ENCODE measurements at regions not wholly inside any gene's neighbourhood (a gene's known extent, or its start where the extent isn't known, plus 50 kb on each side); places are given as distances from the start of the nearest gene placed in this dataset.

DNA sequence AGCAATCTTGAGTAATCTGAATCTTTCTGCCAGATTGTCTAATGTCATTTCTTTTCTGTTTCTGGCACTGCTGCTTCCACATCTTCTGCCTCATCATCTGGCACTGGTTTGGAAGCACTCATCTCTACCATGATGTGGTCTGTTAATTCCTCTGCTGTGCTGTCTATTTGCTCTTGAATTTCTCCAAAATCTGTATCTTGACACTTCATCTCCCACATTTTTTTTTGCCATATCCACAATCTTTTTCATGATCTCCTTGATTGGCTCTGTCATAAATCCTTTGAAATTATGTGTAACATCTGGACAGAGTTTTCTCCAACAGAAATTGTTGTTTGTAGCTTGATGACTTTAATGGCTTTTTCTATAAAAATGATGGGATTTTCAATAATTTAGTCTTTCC lies 417.8 kb upstream of the MANEA start:
- no peak for DNase-seq (ENCODE audit: low read depth)
- TF ChIP-seq, protein P1, sequence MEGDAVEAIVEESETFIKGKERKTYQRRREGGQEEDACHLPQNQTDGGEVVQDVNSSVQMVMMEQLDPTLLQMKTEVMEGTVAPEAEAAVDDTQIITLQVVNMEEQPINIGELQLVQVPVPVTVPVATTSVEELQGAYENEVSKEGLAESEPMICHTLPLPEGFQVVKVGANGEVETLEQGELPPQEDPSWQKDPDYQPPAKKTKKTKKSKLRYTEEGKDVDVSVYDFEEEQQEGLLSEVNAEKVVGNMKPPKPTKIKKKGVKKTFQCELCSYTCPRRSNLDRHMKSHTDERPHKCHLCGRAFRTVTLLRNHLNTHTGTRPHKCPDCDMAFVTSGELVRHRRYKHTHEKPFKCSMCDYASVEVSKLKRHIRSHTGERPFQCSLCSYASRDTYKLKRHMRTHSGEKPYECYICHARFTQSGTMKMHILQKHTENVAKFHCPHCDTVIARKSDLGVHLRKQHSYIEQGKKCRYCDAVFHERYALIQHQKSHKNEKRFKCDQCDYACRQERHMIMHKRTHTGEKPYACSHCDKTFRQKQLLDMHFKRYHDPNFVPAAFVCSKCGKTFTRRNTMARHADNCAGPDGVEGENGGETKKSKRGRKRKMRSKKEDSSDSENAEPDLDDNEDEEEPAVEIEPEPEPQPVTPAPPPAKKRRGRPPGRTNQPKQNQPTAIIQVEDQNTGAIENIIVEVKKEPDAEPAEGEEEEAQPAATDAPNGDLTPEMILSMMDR (IDR thresholded peaks at IDR 0.05; ENCODE audit: insufficient read depth, low read length), result no peak
- no peak overlapping the region for H3K4me3 ChIP-seq (ENCODE audit: low read depth, low read length)

DNA sequence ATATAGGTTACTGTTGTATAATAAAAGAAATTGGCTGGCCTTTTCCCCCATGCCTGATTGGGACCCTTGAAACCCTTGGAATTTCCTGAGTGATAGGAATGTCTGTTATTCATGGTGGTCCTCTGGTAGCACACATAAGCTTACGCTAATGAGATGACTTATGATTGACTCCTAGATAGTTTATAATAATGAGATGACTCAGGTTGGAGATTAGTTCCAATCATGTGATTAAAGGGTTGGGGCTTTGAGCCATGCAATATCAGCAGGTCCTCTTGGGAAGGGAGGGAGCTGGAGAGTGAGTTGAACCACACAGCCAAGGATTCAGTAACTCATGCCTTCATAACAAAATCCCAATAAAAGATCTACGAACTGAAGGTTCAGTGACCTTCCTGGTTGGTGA lies 407.6 kb upstream of the MANEA start:
- no peak for DNase-seq (ENCODE audit: low read depth)
- H3K4me3 ChIP-seq (ENCODE audit: low read depth, low read length), result no peak overlapping the region
- TF ChIP-seq, protein P1 (IDR thresholded peaks at IDR 0.05; ENCODE audit: insufficient read depth, low read length), result no peak

DNA sequence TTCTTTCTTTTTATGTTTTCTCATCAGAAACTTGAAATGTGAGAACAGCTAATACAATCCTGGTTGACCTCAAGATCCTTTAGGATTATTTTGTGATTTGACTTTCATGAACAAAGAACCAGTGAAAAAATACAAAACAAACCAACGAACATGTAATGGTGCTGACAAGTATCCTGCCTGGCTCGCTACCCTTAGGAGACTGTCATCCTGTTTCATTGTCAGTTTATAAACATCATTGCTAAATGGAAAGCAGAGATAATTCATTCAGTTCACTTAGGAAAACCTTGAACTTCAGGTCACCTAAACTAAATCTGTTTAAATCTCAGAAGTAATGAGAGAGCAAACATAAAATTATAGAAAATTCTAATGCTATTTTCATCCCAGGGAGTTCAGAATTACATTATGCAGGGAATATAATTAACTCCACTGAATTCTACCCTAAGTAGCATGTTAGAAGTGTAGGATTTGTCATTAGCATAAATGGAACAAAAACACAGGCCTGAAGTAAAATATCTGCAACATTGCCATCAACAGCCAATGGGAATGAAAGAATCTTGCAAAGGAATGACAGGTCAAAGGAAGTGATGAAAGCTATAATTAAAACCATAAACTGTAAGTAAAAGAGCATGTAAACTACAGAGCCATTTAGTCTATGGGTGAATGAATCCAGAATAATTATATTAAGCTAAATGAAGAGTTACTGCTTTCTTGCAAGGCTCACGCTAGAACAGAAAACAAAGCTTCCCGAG lies 401.2 kb upstream of the MANEA start:
- no peak for DNase-seq (ENCODE audit: low read depth)
- TF ChIP-seq, protein P1 (IDR thresholded peaks at IDR 0.05; ENCODE audit: insufficient read depth, low read length), result no peak
- no peak overlapping the region for H3K4me3 ChIP-seq (ENCODE audit: low read depth, low read length)

DNA sequence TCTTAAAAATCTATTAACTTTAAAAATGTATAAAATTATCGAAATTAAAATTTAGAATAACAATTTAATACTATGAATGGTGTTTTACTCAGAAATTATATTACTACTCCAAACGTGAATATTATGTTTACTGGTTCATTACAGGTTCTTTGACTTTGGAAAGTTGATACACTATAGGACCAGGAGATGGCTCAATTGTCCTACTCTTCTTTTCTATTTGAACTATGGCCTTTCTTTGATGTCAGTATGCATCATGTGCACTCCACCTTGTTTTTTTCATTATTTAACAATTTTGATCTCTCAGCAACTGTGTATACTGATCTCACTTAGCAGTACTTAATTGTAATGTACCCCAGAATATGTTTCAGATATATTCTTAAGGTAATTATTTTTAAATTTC lies 391.5 kb upstream of the MANEA start:
- TF ChIP-seq, protein P1 (IDR thresholded peaks at IDR 0.05; ENCODE audit: insufficient read depth, low read length), result no peak
- H3K4me3 ChIP-seq (ENCODE audit: low read depth, low read length), result no peak overlapping the region
- DNase-seq (ENCODE audit: low read depth), result no peak

DNA sequence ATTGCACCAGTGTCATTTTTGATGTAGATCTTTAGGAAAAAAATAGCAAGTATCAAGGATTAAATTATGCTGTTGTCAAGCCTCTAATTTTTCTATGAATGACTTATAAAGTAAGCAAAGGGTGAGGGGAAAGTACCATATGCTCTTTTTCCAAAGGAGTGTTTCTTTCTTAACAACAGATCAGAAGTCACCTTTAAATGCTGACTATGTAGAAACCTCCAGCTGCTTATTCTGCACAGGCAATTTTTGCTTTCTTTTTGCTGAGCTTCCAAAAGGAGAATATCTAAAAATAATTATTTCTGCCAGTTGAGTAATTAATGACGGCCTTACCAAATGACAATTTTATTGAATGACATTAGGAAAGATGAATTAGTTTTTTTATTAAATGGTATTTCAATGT lies 390.6 kb upstream of the MANEA start:
- H3K4me3 ChIP-seq (ENCODE audit: low read depth, low read length), result no peak overlapping the region
- no peak for DNase-seq (ENCODE audit: low read depth)
- TF ChIP-seq, protein P1 (IDR thresholded peaks at IDR 0.05; ENCODE audit: insufficient read depth, low read length), result no peak

DNA sequence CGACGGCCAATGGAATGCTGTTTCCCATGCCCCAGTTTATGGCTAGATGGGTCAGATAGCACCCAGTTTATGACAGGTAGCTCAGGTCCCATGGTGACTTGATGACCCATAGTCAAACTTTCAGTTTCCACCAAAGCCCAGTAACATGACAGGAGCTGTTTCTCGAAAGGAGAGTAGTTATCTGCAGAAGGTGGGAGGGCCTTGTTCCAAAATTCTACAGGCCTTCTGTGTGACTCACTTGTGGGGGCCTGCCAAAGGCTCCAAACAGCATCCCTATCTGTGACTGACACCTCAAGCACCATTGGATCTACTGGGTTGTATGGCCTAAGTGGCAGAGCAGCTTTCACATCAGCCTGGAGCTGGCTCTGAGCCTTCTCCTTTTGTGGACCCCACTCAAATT lies 379.7 kb upstream of the MANEA start:
- TF ChIP-seq, protein P1 (IDR thresholded peaks at IDR 0.05; ENCODE audit: insufficient read depth, low read length), result no peak
- DNase-seq (ENCODE audit: low read depth), result no peak
- no peak overlapping the region for H3K4me3 ChIP-seq (ENCODE audit: low read depth, low read length)

All from fibroblast of the aortic adventitia (primary cell).